ENCODE measurements at regions not wholly inside any gene's neighbourhood (a gene's known extent, or its start where the extent isn't known, plus 50 kb on each side); places are given as distances from the start of the nearest gene placed in this dataset.
"Not testable (repeated sequence)": the region's sequence is repeated elsewhere in the genome, so short reads cannot be mapped to it uniquely, and the experiment has no call there.

DNA sequence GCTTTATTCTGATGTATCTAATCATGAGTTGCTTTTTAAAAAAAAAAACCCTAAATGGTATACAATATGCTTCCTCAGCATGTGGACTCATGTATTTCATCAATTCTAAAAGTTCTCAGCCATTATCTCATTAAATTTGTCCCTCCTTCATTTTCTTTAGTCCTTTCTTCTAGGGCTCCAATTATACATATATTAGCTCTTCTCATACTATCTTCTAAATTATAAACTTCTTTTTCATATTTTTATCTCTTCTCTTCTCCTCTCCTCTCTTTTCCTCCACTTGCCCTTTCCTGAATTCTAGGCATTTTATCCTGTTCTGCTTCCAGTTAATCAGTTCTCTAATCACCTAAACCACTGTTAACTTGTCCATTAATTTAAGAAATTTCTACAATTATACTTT, 55.0 kb upstream of the IL33 start:
- DNase-seq (ENCODE audit: low read depth in 2 of 2) = no peak

GRCh38 chr9:6153425-6153824, 62.2 kb upstream of the IL33 start:
- DNase-seq (ENCODE audit: low read depth in 2 of 2) = no peak

DNA sequence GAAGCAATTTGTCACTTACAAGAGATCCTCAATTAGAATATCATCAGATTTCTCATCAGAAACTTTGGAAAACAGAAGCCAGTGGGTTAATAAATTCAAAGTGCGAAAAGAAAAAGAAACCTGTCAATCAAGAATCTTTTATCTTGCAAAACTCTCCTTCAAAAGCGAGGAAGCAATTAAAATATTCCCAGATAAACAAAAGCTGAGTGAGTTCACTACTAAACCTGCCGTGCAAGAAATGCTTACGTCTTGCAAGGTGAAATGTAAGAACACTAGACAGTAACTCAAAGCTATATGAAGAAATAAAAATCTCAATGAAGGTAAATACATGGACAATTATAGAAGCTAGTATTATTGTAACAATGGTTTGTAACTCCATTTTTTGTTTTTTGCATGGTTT, 62.8 kb upstream of the IL33 start:
- DNase-seq (ENCODE audit: low read depth in 2 of 2) = no peak

DNA sequence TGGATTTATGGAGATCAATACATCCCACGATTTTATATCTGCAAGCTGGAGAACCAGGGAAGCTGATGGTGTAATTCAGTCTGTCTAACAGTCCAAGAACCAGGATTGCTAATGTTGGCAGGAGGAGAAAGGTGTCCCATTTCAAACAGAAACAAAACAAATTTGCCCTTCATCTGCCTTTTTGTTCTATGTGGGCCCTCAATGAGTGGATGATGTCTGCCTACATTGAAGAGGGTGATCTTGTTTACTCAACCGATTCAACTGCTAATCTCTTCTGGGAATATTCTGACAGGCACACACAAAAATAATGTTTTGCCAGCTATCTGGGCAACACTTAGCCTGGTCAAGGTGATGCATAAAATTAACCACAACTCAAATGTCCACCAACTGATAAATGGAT, 65.1 kb upstream of the IL33 start:
- no peak for DNase-seq (ENCODE audit: low read depth in 2 of 2)

DNA sequence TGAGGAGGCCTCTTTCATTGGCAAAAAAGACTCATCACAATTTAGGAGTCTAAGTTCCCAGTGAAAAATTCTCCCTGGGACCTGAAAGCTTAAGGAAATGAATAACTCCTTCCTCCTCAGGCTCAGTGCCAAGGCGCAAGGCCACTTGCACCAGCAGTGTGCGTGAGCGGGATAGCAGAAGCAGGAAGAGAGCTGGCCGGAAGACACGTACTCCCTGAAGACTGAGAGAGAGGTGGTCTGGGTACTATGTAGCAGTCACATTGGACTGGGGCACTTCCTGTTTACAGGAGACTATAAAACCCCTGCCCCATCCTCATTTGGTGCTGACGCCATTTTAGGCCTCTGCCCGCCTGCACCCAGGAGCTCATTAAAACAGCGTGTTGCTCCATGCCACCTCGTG, 66.3 kb upstream of the IL33 start:
- DNase-seq (ENCODE audit: low read depth in 2 of 2) = no peak

GRCh38 chr9:6147846-6148245, 67.8 kb upstream of the IL33 start:
- no peak for DNase-seq (ENCODE audit: low read depth in 2 of 2)

GRCh38 chr9:6144947-6145346, 70.7 kb upstream of the IL33 start:
- no peak for DNase-seq (ENCODE audit: low read depth in 2 of 2)

GRCh38 chr9:6142799-6143454, 72.7 kb upstream of the IL33 start:
- DNase-seq (ENCODE audit: low read depth in 2 of 2) = no peak

DNA sequence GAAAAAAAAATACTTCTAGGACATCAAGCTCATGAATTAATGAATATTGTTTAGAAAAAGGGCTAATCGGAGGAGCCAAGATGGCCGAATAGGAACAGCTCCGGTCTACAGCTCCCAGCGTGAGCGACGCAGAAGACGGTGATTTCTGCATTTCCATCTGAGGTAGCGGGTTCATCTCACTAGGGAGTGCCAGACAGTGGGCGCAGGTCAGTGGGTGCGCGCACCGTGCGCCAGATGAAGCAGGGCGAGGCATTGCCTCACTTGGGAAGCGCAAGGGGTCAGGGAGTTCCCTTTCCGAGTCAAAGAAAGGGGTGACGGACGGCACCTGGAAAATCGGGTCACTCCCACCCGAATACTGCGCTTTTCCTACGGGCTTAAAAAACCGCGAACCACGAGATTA, 79.8 kb upstream of the IL33 start:
- DNase-seq (ENCODE audit: low read depth in 2 of 2) = not testable (repeated sequence)

- DNase-seq (ENCODE audit: low read depth in 2 of 2) = no peak
These were observed 80.9 kb upstream of the IL33 start for GRCh38 chr9:6134661-6135180.

DNA sequence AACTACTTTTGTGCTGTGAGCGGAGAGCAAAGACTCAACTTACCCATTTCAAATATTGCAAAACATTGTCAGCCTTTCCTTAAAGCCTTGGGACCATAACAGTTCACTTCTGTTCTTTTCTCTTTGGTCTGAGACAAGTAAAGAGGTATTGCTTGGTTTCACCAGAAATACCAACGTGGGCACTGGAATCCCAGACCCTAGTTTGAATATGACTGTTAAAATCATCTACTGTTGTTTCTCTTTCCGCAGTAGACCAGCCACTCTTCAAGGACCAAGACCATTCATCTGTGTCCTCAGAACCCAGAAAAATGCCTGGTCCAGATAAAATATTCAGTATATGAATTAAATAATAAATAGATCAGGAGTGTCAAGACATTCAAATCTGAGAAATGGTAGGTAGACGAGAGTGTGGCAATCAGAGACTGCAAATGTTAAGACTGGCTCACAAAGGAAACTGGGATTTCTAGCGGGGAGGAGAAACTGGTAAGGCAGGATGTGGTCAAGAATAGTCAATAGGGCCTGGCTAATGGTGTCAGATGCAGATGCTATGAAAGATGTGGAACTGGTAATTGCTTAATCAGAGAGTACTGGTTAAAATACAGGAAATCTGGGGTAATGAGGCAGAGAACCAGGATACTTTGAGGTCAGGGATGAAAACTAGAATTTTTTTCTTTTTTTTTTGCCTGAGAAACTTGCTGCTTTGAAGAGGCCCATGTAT, 82.1 kb upstream of the IL33 start:
- DNase-seq (ENCODE audit: low read depth in 2 of 2) = no peak

DNA sequence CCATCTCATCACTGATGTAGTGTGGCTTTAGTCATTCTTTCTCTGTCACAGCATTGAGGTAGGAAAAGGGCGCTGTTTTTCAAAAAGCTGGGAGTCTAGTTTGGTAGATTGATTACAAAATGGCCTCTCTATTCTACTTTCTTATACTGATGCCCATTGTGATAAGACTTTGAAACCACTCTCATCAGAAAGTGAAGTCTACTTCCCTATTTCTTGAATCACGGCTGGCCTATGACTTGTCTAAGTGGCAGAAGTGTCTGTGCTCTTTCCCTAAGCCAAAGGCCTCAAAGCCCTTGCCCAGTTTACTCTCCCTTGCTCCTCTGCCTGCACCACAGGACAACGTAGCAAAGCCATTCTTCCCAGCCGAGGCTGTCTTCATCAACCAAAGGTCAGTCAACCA, 83.0 kb upstream of the IL33 start:
- no peak for DNase-seq (ENCODE audit: low read depth in 2 of 2)

DNA sequence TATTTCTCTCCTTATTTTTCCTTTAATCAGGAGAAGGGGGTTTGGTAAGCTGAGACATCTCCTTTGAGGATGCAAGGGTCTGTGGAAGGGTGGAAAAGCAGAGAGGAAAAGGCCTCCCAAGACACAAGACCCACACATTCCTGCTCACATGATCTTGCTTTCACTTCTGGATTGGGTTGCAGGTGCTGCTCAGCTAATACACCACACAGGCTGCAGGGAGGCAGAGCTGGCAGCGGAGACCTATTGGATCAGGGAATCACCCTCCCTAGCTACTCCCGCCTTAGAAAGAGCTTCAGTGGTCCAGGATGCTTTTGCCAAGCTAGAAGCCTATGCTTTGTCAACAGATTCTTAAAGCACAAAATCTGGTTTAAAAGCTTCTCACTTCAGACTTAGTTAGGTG, 87.6 kb upstream of the IL33 start:
- DNase-seq (ENCODE audit: low read depth in 2 of 2) = no peak

DNA sequence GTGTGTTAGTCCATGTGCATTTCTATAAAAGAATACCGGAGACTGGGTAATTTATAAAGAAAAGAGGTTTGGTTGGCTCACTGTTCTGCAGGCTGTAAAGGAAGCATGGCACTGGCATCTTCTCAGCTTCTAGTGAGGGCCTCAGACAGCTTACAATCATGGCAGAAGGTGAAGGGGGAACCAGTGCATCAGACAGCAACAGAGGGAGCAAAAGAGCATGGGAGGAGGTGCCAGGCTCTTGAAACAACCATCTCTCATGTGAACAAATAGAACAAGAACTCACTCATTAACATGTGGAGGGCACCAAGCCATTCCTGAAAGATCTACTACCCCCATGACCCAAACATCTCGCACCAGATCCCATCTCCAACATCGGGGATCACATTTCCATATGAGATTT, 89.2 kb upstream of the IL33 start:
- no peak for DNase-seq (ENCODE audit: low read depth in 2 of 2)

DNA sequence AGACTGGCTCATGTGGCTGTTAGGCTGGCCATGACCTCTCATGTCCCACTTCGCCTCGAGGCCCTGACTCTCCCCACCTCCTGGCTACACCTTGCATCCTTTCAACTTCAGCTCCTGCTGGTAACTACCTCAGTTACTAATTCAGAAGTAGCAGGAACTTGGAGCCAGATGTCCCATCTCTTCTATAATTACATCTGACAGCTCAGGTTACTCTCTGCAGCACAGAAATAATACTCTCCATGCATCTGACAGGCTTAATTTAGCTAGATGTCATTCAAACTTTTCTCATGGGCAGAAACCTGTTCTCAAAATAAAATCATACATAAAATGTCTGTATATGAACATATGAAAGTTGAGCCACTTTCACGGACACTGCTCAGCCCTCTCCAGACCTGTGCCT, 92.2 kb upstream of the IL33 start:
- no peak for DNase-seq (ENCODE audit: low read depth in 2 of 2)

DNA sequence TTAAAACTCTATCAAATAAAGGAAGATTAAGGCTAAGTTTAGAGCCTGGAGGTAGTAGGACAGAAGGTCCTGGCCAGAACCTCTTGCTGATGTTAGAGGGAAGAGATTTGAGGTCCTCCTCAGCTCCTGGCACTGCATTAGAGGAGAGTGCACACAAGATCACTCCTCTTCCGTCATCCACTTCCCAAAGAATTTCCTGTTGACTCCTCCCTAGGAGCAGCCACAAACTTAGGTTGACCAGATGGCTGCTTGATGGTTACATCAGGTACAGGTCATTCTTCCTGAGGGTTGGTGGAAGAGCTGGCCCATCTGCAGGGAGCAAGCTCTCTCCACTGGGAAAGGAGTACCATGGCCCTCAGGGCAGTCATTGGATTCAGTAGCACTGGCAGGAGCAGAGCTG, 93.9 kb upstream of the IL33 start:
- DNase-seq (ENCODE audit: low read depth in 2 of 2) = no peak

- no peak for DNase-seq (ENCODE audit: low read depth in 2 of 2)
These were observed 99.0 kb upstream of the RANBP6 start for GRCh38 chr9:6114424-6114823.

- DNase-seq (ENCODE audit: low read depth in 2 of 2) = no peak
These were observed 98.4 kb upstream of the RANBP6 start for GRCh38 chr9:6113819-6114218.

GRCh38 chr9:6113312-6113711, 97.9 kb upstream of the RANBP6 start:
- DNase-seq (ENCODE audit: low read depth in 2 of 2) = no peak

DNA sequence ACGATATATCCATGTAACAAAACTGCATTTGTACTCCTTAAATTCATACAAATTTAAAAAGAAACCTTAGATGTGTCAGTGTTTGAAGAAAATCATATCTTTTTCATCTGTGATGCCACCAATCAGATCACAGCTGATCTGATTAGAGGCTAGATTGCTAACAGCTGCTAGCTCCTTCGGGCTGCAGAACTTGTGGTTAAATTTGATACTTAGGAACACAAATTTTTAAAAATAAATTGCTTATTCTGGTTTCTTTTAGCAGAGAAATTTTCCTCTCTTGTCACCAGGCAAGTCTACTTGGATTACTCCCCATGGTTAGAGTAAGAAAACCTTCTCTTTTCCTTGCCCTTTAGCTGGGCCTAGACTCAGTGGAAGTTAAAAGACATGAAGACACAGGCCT, 94.6 kb upstream of the RANBP6 start:
- no peak for DNase-seq (ENCODE audit: low read depth in 2 of 2)

DNA sequence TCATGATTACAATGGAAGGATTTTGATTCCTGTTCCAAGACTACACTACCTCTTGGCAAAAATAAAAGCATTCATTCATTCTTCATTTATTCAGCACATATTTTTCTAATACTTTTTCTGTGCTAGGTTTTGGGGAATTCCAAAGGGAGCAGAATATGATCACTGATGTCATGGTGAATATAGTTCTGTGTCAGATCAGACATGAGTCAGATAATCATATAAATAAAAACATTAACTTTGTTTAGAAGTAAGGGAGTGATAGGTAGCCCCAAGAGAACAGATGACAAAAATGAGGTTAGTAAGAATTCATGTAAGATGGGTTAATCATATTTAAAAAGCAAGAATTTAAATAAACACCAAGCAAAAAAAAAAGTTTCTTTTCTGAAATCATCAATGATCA, 94.1 kb upstream of the RANBP6 start:
- DNase-seq (ENCODE audit: low read depth in 2 of 2) = no peak

- DNase-seq (ENCODE audit: low read depth in 2 of 2) = no peak
These were observed 91.4 kb upstream of the RANBP6 start for GRCh38 chr9:6106711-6107339.

DNA sequence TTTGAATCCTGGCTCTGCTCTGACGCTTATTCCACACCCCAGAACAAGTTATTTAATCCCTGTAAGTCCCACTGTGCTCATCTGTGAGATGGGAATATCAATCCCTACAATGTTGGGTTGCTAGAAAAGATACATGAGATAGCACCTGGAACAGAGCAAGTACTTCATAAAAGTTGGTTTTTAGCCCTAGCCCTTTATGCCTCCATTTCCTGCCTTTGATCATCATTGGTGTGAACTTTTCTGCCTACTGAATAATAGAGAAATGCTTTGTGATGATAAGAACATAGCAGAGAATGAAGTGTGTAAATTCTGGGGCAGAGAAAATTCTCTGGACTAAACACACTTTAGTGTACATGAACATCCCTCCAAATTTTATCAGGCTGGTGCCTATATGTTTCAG, 90.3 kb upstream of the RANBP6 start:
- no peak for DNase-seq (ENCODE audit: low read depth in 2 of 2)
